GM23338 (cell line): ENCODE measurements at regions not wholly inside any gene's neighbourhood (a gene's known extent, or its start where the extent isn't known, plus 50 kb on each side); places are given as distances from the start of the nearest gene placed in this dataset.

Experiments used
- ATAC-seq: fragments of 200-7000 bp; cut with Tn5 transposase; 3 replicates; pipeline ENCODE4 v1.9.1; 2020
- DNase-seq: peaks from one replicate; pipeline ENCODE4 v3.0.0-alpha.2; 2015; ENCODE audit warnings: low spot score
- H2AFZ ChIP-seq: fragments of 200-600 bp; sonication (generic); 2 replicates; pipeline ENCODE4 v1.8.0; 2016; ENCODE audit warnings: antibody characterized with exemption, mild to moderate bottlenecking, moderate library complexity
- H3F3A ChIP-seq: fragments of 200-600 bp; sonication (generic); replicated peaks from 2 replicates; pipeline ENCODE4 v1.8.0; 2017; ENCODE audit warnings: antibody characterized with exemption, mixed run types, low read depth
- H3K27ac ChIP-seq: fragments of 200-600 bp; sonication (generic); 2 replicates; pipeline ENCODE4 v1.6.1; 2016; ENCODE audit warnings: low read depth
- H3K27me3 ChIP-seq: fragments of 200-600 bp; sonication (generic); 2 replicates; pipeline ENCODE4 v1.8.0; 2016; ENCODE audit warnings: mild to moderate bottlenecking, mixed run types, moderate library complexity; ENCODE audit not compliant: insufficient read depth
- H3K36me3 ChIP-seq: fragments of 200-600 bp; sonication (generic); 2 replicates; pipeline ENCODE4 v1.8.0; 2016; ENCODE audit warnings: mild to moderate bottlenecking; ENCODE audit not compliant: insufficient read depth
- H3K4me1 ChIP-seq: fragments of 200-600 bp; sonication (generic); 2 replicates; pipeline ENCODE4 v1.8.0; 2016; ENCODE audit warnings: mild to moderate bottlenecking, moderate library complexity; ENCODE audit not compliant: insufficient read depth
- H3K4me2 ChIP-seq: fragments of 200-600 bp; sonication (generic); 2 replicates; pipeline ENCODE4 v1.7.1; 2017; ENCODE audit warnings: mixed run types
- H3K4me3 ChIP-seq: fragments of 200-600 bp; sonication (generic); 2 replicates; pipeline ENCODE4 v1.6.1; 2016; ENCODE audit warnings: mixed run types
- H3K79me2 ChIP-seq: fragments of 200-600 bp; sonication (generic); replicated peaks from 2 replicates; pipeline ENCODE4 v1.8.0; 2017; ENCODE audit warnings: mild to moderate bottlenecking; ENCODE audit not compliant: insufficient read depth
- H3K9me2 ChIP-seq: fragments of 200-600 bp; sonication (generic); 2 replicates; pipeline ENCODE4 v1.8.0; 2017; ENCODE audit not compliant: insufficient read depth
- H4K20me1 ChIP-seq: fragments of 200-600 bp; sonication (generic); replicated peaks from 2 replicates; pipeline ENCODE4 v1.8.0; 2017; ENCODE audit warnings: mild to moderate bottlenecking; ENCODE audit not compliant: insufficient read depth
- H3K27ac Mint-ChIP-seq: 2 replicates; pipeline ENCODE4 v1.8.0; 2020; ENCODE audit warnings: inconsistent platforms, mild to moderate bottlenecking, moderate library complexity, mixed read lengths
- H3K27me3 Mint-ChIP-seq: 3 replicates; pipeline ENCODE4 v1.8.0; 2022; ENCODE audit warnings: low read depth, mild to moderate bottlenecking, moderate library complexity, mixed read lengths, inconsistent platforms; ENCODE audit not compliant: insufficient read depth, poor library complexity
- H3K36me3 Mint-ChIP-seq: 3 replicates; pipeline ENCODE4 v1.8.0; 2021; ENCODE audit warnings: low read depth, mild to moderate bottlenecking, inconsistent platforms, moderate library complexity, mixed read lengths
- H3K4me1 Mint-ChIP-seq: 3 replicates; pipeline ENCODE4 v1.8.0; 2020; ENCODE audit warnings: mild to moderate bottlenecking, inconsistent platforms, mixed read lengths
- H3K4me3 Mint-ChIP-seq: 3 replicates; pipeline ENCODE4 v1.8.0; 2021; ENCODE audit warnings: moderate library complexity, mild to moderate bottlenecking, inconsistent platforms, mixed read lengths
- H3K9me3 Mint-ChIP-seq: 3 replicates; pipeline ENCODE4 v1.8.0; 2020; ENCODE audit warnings: moderate library complexity, mild to moderate bottlenecking, inconsistent platforms, mixed read lengths
- JUNB ChIP-seq: IDR thresholded peaks from one replicate; pipeline ENCODE4 v1.6.1; 2016; ENCODE audit warnings: antibody characterized with exemption; ENCODE audit not compliant: unreplicated experiment
- NANOG ChIP-seq: IDR thresholded peaks from 2 replicates; pipeline ENCODE4 v1.6.1; 2016; ENCODE audit warnings: antibody characterized with exemption, borderline replicate concordance
- ZNF331 ChIP-seq: fragments of 250-450 bp; sonication (Bioruptor Pico); IDR thresholded peaks from 2 replicates; pipeline ENCODE4 v1.5.0; 2020; ENCODE audit warnings: low read depth, mild to moderate bottlenecking, moderate library complexity
- ZNF462 ChIP-seq: fragments of 250-450 bp; sonication (Bioruptor Pico); IDR thresholded peaks from 2 replicates; pipeline ENCODE4 v1.5.0; 2020; ENCODE audit warnings: mild to moderate bottlenecking, moderate library complexity

GRCh38 chr6:77205936-77206335 lies 257.4 kb downstream of the HTR1B start:
- Histone ChIP-seq H3K4me2 (no peak overlapping the region), H3K36me3 (no peaks in the 10 kb centered on the region), H3K9me2 (0 out of 2 replicates have a peak, but pooled peaks cover 3% of the 10 kb centered on the region), H2AFZ (no peak overlapping the region), H3K4me1 (no peaks in the 10 kb centered on the region), H4K20me1 (no peaks in the 10 kb centered on the region), H3K79me2 (no peaks in the 10 kb centered on the region), H3F3A (no peaks in the 10 kb centered on the region), H3K27me3 (no peaks in the 10 kb centered on the region), H3K27ac (no peak overlapping the region), H3K4me3 (no peak overlapping the region)
- no peak for DNase-seq
- peaks cover 1% of the 10 kb centered on the region for H3K27me3 Mint-ChIP-seq
- ATAC-seq: no peak
- peaks cover 6% of the 10 kb centered on the region for H3K36me3 Mint-ChIP-seq
- no peaks in the 10 kb centered on the region; the same call in 2 of the 3 replicates for H3K9me3 Mint-ChIP-seq
- no peak overlapping the region for H3K4me3 Mint-ChIP-seq
- H3K27ac Mint-ChIP-seq: no peak overlapping the region
- TF ChIP-seq NANOG: no peak
- TF ChIP-seq JUNB: no peak
- TF ChIP-seq ZNF462 (CRISPR knock-in tag): no peak
- TF ChIP-seq ZNF331 (CRISPR knock-in tag): no peak
- H3K4me1 Mint-ChIP-seq: no peaks in the 10 kb centered on the region

- Mint-ChIP-seq H3K4me3 (no peak overlapping the region), H3K9me3 (peaks cover 4% of the 10 kb centered on the region; the same call in 1 of the 3 replicates), H3K27ac (no peak overlapping the region), H3K27me3 (peaks cover 1% of the 10 kb centered on the region), H3K36me3 (peaks cover 13% of the 10 kb centered on the region), H3K4me1 (no peaks in the 10 kb centered on the region)
- no peak overlapping the region for H3K27ac ChIP-seq
- TF ChIP-seq ZNF462 (CRISPR knock-in tag): no peak
- DNase-seq (no peak), ATAC-seq (no peak)
- H3K4me3 ChIP-seq: no peak overlapping the region
- H2AFZ ChIP-seq: no peak overlapping the region
- H4K20me1 ChIP-seq: no peaks in the 10 kb centered on the region
- H3K27me3 ChIP-seq: no peaks in the 10 kb centered on the region
- no peaks in the 10 kb centered on the region for H3K79me2 ChIP-seq
- no peaks in the 10 kb centered on the region for H3F3A ChIP-seq
- H3K36me3 ChIP-seq: no peaks in the 10 kb centered on the region
- H3K9me2 ChIP-seq: 0 out of 2 replicates have a peak, but pooled peaks cover 3% of the 10 kb centered on the region
- no peak overlapping the region for H3K4me2 ChIP-seq
- H3K4me1 ChIP-seq: no peaks in the 10 kb centered on the region
These were observed 258.7 kb downstream of the HTR1B start for GRCh38 chr6:77204555-77204954.
